ENCODE measurements at regions not wholly inside any gene's neighbourhood (a gene's known extent, or its start where the extent isn't known, plus 50 kb on each side); places are given as distances from the start of the nearest gene placed in this dataset.

GRCh38 chr5:39730006-39730405 is 305.2 kb upstream of the DAB2 start:
- no peak for TF ChIP-seq EZH2 (IDR thresholded peaks at IDR 0.05; ENCODE audit: low read length)
- TF ChIP-seq, protein P1, sequence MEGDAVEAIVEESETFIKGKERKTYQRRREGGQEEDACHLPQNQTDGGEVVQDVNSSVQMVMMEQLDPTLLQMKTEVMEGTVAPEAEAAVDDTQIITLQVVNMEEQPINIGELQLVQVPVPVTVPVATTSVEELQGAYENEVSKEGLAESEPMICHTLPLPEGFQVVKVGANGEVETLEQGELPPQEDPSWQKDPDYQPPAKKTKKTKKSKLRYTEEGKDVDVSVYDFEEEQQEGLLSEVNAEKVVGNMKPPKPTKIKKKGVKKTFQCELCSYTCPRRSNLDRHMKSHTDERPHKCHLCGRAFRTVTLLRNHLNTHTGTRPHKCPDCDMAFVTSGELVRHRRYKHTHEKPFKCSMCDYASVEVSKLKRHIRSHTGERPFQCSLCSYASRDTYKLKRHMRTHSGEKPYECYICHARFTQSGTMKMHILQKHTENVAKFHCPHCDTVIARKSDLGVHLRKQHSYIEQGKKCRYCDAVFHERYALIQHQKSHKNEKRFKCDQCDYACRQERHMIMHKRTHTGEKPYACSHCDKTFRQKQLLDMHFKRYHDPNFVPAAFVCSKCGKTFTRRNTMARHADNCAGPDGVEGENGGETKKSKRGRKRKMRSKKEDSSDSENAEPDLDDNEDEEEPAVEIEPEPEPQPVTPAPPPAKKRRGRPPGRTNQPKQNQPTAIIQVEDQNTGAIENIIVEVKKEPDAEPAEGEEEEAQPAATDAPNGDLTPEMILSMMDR (optimal IDR thresholded peaks at IDR 0.05 in 1 of 3, IDR thresholded peaks at IDR 0.05 in 1 of 3, conservative IDR thresholded peaks at IDR 0.05 in 1 of 3; ENCODE audit: extremely low read depth in 1 of 3, insufficient read depth in 2 of 3, low read length in 3 of 3), result no peak
